HCT116 (cell line): ENCODE measurements at regions not wholly inside any gene's neighbourhood (a gene's known extent, or its start where the extent isn't known, plus 50 kb on each side); places are given as distances from the start of the nearest gene placed in this dataset.

Experiments used
- CTCF ChIP-seq, 3 experiments: fragments of 200-600 bp in 1 of 3; sonication (generic) in 1 of 3; IDR thresholded peaks in 2 of 3; conservative IDR thresholded peaks in 1 of 3; 2 replicates each; pipeline ENCODE4 v1.5.1; 2012 to 2017; ENCODE audit warnings: low read depth in 2 of 3, low read length in 2 of 3, antibody characterized with exemption in 1 of 3, borderline replicate concordance in 1 of 3, control low read depth in 1 of 3, mild to moderate bottlenecking in 1 of 3, mixed read lengths in 1 of 3, mixed run types in 1 of 3, moderate library complexity in 1 of 3; ENCODE audit not compliant: insufficient read depth in 1 of 3
- EZH2 ChIP-seq: fragments of 200-600 bp; sonication (generic); IDR thresholded peaks from 2 replicates; pipeline ENCODE4 v1.6.1; 2017; ENCODE audit warnings: antibody characterized with exemption, mixed run types
- MAX ChIP-seq: IDR thresholded peaks from 2 replicates; pipeline ENCODE4 v1.6.1; 2012
- POLR2A ChIP-seq: IDR thresholded peaks from 2 replicates; pipeline ENCODE4 v1.7.0; 2011; ENCODE audit warnings: borderline replicate concordance; ENCODE audit not compliant: insufficient read depth, insufficient read length; ENCODE audit errors: extremely low read depth
- POLR2AphosphoS5 ChIP-seq: IDR thresholded peaks from 2 replicates; pipeline ENCODE4 v1.6.1; 2011; ENCODE audit warnings: mild to moderate bottlenecking, low read depth, low read length, moderate library complexity
- SIN3A ChIP-seq: IDR thresholded peaks from 2 replicates; pipeline ENCODE4 v1.6.1; 2012; ENCODE audit warnings: low read depth
- SP1 ChIP-seq: IDR thresholded peaks from 2 replicates; pipeline ENCODE4 v1.6.1; 2012; ENCODE audit warnings: low read depth
- ZFX ChIP-seq: fragments of 450-650 bp; IDR thresholded peaks from 2 replicates; pipeline ENCODE4 v1.6.1; 2017
- ZNF274 ChIP-seq: fragments of 200-500 bp; sonication (Bioruptor generic); IDR thresholded peaks from 2 replicates; pipeline ENCODE4 v1.6.1; 2014; ENCODE audit warnings: mild to moderate bottlenecking, low read depth, low read length, inconsistent platforms

GRCh38 chr10:33070101-33070500 lies 112.1 kb upstream of the ITGB1 start:
- TF ChIP-seq CTCF (IDR thresholded peaks at IDR 0.05 in 2 of 3, conservative IDR thresholded peaks at IDR 0.05 in 1 of 3; ENCODE audit: borderline replicate concordance in 1 of 3, insufficient read depth in 1 of 3, low read depth in 2 of 3, low read length in 2 of 3) = no peak
- no peak for TF ChIP-seq ZNF274
- TF ChIP-seq POLR2A = no peak
- no peak for TF ChIP-seq POLR2AphosphoS5
- no peak for TF ChIP-seq SP1
- no peak for TF ChIP-seq SIN3A
- TF ChIP-seq ZFX = no peak
- TF ChIP-seq EZH2 = no peak
- no peak for TF ChIP-seq MAX
